IMR-90 (cell line): ENCODE measurements at regions not wholly inside any gene's neighbourhood (a gene's known extent, or its start where the extent isn't known, plus 50 kb on each side); places are given as distances from the start of the nearest gene placed in this dataset.

Source experiments
- ATAC-seq: fragments of 200-7000 bp; cut with Tn5 transposase; 2 replicates; pipeline ENCODE4 v1.9.1; 2020; ENCODE audit warnings: low read depth, mild to moderate bottlenecking, moderate library complexity
- BruUV-seq: library from RNA; stranded (reverse); fragments of 400-500 nt; replicated peaks from 2 replicates; lab custom pipeline; 2021; lab: Mats Ljungman, UMichigan
- CTCF ChIA-PET: fragments of 300-600 bp; formaldehyde crosslinking; extraction: SDS; loops from one replicate; lab custom pipeline; 2021; ENCODE audit warnings: antibody characterized with exemption; lab: Yijun Ruan, JAX
- POLR2A ChIA-PET: fragments of 300-600 bp; sonication (Branson Sonifier 250); formaldehyde crosslinking; loops from one replicate; lab custom pipeline; 2022; ENCODE audit warnings: antibody characterized with exemption; ENCODE audit not compliant: unreplicated experiment; lab: Charles Lee
- DNase-seq: peaks from one replicate; pipeline ENCODE4 v3.0.0; 2013
- H2AFZ ChIP-seq: replicated peaks from 2 replicates; pipeline ENCODE3; 2013; ENCODE audit warnings: low read length, mild to moderate bottlenecking; ENCODE audit not compliant: poor library complexity
- H2AK5ac ChIP-seq: 2 replicates; pipeline ENCODE4 v1.6.1; 2013; ENCODE audit warnings: low read depth, low read length, inconsistent platforms
- H2AK9ac ChIP-seq: replicated peaks from 2 replicates; pipeline ENCODE3; 2013; ENCODE audit warnings: mild to moderate bottlenecking, low read depth, low read length, moderate library complexity; ENCODE audit not compliant: poor library complexity
- H2BK120ac ChIP-seq: 2 replicates; pipeline ENCODE4 v1.6.1; 2013; ENCODE audit warnings: low read depth, low read length, inconsistent platforms
- H2BK15ac ChIP-seq: 3 replicates; pipeline ENCODE4 v1.6.1; 2013; ENCODE audit warnings: low read depth, low read length, inconsistent platforms
- H2BK20ac ChIP-seq: 2 replicates; pipeline ENCODE4 v1.6.1; 2013; ENCODE audit warnings: low read depth, mild to moderate bottlenecking, inconsistent platforms, low read length, moderate library complexity
- H2BK5ac ChIP-seq: 2 replicates; pipeline ENCODE4 v1.6.1; 2013; ENCODE audit warnings: mild to moderate bottlenecking, low read depth, low read length, inconsistent platforms; ENCODE audit not compliant: poor library complexity, severe bottlenecking
- H3K14ac ChIP-seq: replicated peaks from 2 replicates; pipeline ENCODE4 v1.6.1; 2013; ENCODE audit warnings: low read depth, low read length, inconsistent platforms
- H3K18ac ChIP-seq: 2 replicates; pipeline ENCODE4 v1.6.1; 2013; ENCODE audit warnings: low read depth, low read length, control low read depth
- H3K23ac ChIP-seq: 2 replicates; pipeline ENCODE4 v1.6.1; 2013; ENCODE audit warnings: low read depth, low read length, inconsistent platforms
- H3K27ac ChIP-seq: 2 replicates; pipeline ENCODE4 v1.5.1; 2013; ENCODE audit warnings: mild to moderate bottlenecking, control low read depth, low read length; ENCODE audit not compliant: insufficient read depth
- H3K27me3 ChIP-seq: 2 replicates; pipeline ENCODE4 v1.6.1; 2013; ENCODE audit warnings: low read length; ENCODE audit not compliant: control insufficient read depth, insufficient read depth
- H3K36me3 ChIP-seq: 2 replicates; pipeline ENCODE4 v1.6.1; 2013; ENCODE audit warnings: low read length, mixed read lengths; ENCODE audit not compliant: control insufficient read depth, insufficient read depth
- H3K4ac ChIP-seq: 2 replicates; pipeline ENCODE4 v1.6.1; 2013; ENCODE audit warnings: low read depth, low read length, inconsistent platforms
- H3K4me1 ChIP-seq: 2 replicates; pipeline ENCODE4 v1.6.1; 2013; ENCODE audit warnings: low read length, mixed read lengths; ENCODE audit not compliant: control insufficient read depth, insufficient read depth
- H3K4me2 ChIP-seq: 2 replicates; pipeline ENCODE4 v1.6.1; 2013; ENCODE audit warnings: low read depth, mild to moderate bottlenecking, control low read depth, low read length, moderate library complexity
- H3K4me3 ChIP-seq: 2 replicates; pipeline ENCODE4 v1.5.1; 2013; ENCODE audit warnings: low read depth, mild to moderate bottlenecking, control low read depth, low read length, moderate library complexity; ENCODE audit not compliant: insufficient read depth
- H3K56ac ChIP-seq: 2 replicates; pipeline ENCODE4 v1.6.1; 2013; ENCODE audit warnings: low read length, inconsistent platforms; ENCODE audit not compliant: insufficient read depth; ENCODE audit errors: extremely low read depth
- H3K79me1 ChIP-seq, 2 experiments: 2 replicates each; pipeline ENCODE4 v1.6.1; 2013; ENCODE audit warnings: low read length in 2 of 2, inconsistent platforms in 1 of 2, low read depth in 1 of 2
- H3K9ac ChIP-seq: 2 replicates; pipeline ENCODE4 v1.6.1; 2013; ENCODE audit warnings: low read depth, low read length, control low read depth
- H3K9me1 ChIP-seq: 2 replicates; pipeline ENCODE4 v1.6.1; 2013; ENCODE audit warnings: low read length, inconsistent platforms; ENCODE audit not compliant: insufficient read depth
- H3K9me3 ChIP-seq: 2 replicates; pipeline ENCODE4 v1.6.1; 2013; ENCODE audit warnings: low read length; ENCODE audit not compliant: control insufficient read depth, insufficient read depth
- H4K20me1 ChIP-seq: 2 replicates; pipeline ENCODE4 v1.6.1; 2013; ENCODE audit warnings: low read length, inconsistent platforms; ENCODE audit not compliant: insufficient read depth
- H4K5ac ChIP-seq: 2 replicates; pipeline ENCODE4 v1.6.1; 2013; ENCODE audit warnings: mild to moderate bottlenecking, low read depth, low read length, control low read depth
- H4K8ac ChIP-seq, 2 experiments: 2 replicates each; pipeline ENCODE4 v1.6.1; 2013; ENCODE audit warnings: low read depth in 2 of 2, low read length in 2 of 2, control low read depth in 1 of 2, inconsistent platforms in 1 of 2
- H4K91ac ChIP-seq: 2 replicates; pipeline ENCODE4 v1.6.1; 2013; ENCODE audit warnings: low read depth, low read length, inconsistent platforms; ENCODE audit not compliant: insufficient read depth
- BHLHE40 ChIP-seq: fragments of 150-350 bp; IDR thresholded peaks from 2 replicates; pipeline ENCODE4 v1.6.1; 2016; ENCODE audit warnings: mild to moderate bottlenecking, low read depth, low read length
- CEBPB ChIP-seq: IDR thresholded peaks from 2 replicates; pipeline ENCODE4 v1.6.1; 2012; ENCODE audit warnings: low read depth, low read length, improper control_type of control experiment
- CHD1 ChIP-seq: IDR thresholded peaks from 2 replicates; pipeline ENCODE4 v1.6.1; 2012; ENCODE audit warnings: low read depth, low read length, improper control_type of control experiment
- ELK1 ChIP-seq: fragments of 150-350 bp; IDR thresholded peaks from 2 replicates; pipeline ENCODE4 v1.6.1; 2016; ENCODE audit warnings: low read depth, mild to moderate bottlenecking, low read length, moderate library complexity, borderline replicate concordance
- FOS ChIP-seq: fragments of 150-350 bp; IDR thresholded peaks from 2 replicates; pipeline ENCODE4 v1.6.1; 2016; ENCODE audit warnings: low read depth, low read length
- MAFK ChIP-seq: IDR thresholded peaks from 2 replicates; pipeline ENCODE4 v1.6.1; 2012; ENCODE audit warnings: low read depth, low read length, improper control_type of control experiment
- MAZ ChIP-seq: IDR thresholded peaks from 2 replicates; pipeline ENCODE4 v1.6.1; 2012; ENCODE audit warnings: low read depth, mild to moderate bottlenecking, low read length, improper control_type of control experiment, moderate library complexity, borderline replicate concordance
- MXI1 ChIP-seq: IDR thresholded peaks from 2 replicates; pipeline ENCODE4 v1.6.1; 2012; ENCODE audit warnings: low read depth, mild to moderate bottlenecking, low read length, moderate library complexity, borderline replicate concordance
- NFE2L2 ChIP-seq: fragments of 150-350 bp; IDR thresholded peaks from 2 replicates; pipeline ENCODE4 v1.6.1; 2016; ENCODE audit warnings: low read depth, mild to moderate bottlenecking, low read length
- POLR2A ChIP-seq: IDR thresholded peaks from 2 replicates; pipeline ENCODE4 v1.6.1; 2012; ENCODE audit warnings: mild to moderate bottlenecking, low read depth, low read length
- RAD21 ChIP-seq: IDR thresholded peaks from 2 replicates; pipeline ENCODE4 v1.6.1; 2012; ENCODE audit warnings: low read length, improper control_type of control experiment
- RCOR1 ChIP-seq: IDR thresholded peaks from 2 replicates; pipeline ENCODE4 v1.6.1; 2012; ENCODE audit warnings: mild to moderate bottlenecking, low read length, improper control_type of control experiment; ENCODE audit not compliant: insufficient replicate concordance
- RFX5 ChIP-seq: IDR thresholded peaks from 2 replicates; pipeline ENCODE4 v1.8.0; 2012; ENCODE audit warnings: low read depth, mild to moderate bottlenecking, low read length, moderate library complexity
- SMC3 ChIP-seq: fragments of 150-350 bp; IDR thresholded peaks from 2 replicates; pipeline ENCODE4 v1.6.1; 2016; ENCODE audit warnings: low read depth, mild to moderate bottlenecking, antibody characterized with exemption, low read length, moderate library complexity
- USF2 ChIP-seq: fragments of 150-350 bp; IDR thresholded peaks from 2 replicates; pipeline ENCODE4 v1.6.1; 2017; ENCODE audit warnings: mild to moderate bottlenecking, antibody characterized with exemption, low read length, low read depth
- WGBS, 2 experiments: methylation state at CpG; one replicate each; pipeline versions ENCODE4 v1.1.5 to v1.1.7; 2013; ENCODE audit warnings: missing lambda C conversion rate in 2 of 2; ENCODE audit not compliant: insufficient read length in 1 of 2; ENCODE audit errors: extremely low coverage in 2 of 2; 5-methylcytosine and 5-hydroxymethylcytosine counted together
- dilution Hi-C: fragments of 300-500 bp; cut with HindIII; formaldehyde crosslinking; loops from one replicate; pipeline ENCODE4 v1.14.3; 2018; ENCODE audit warnings: low sequenced_read_pairs; ENCODE audit not compliant: unreplicated experiment
- in situ Hi-C: fragments of 300-500 bp; cut with MboI; formaldehyde crosslinking; loops from 3 replicates; pipeline ENCODE4 v1.14.3; 2019; ENCODE audit warnings: low sequenced_read_pairs, inconsistent platforms, mixed read lengths
- intact Hi-C: fragments of 100-400 bp; cut with micrococcal nuclease; formaldehyde crosslinking; loops from 2 replicates; pipeline ENCODE4 v1.10.0; 2022
- TF ChIP-seq, protein P1 (sequence below): conservative IDR thresholded peaks from 2 replicates; pipeline ENCODE4 v1.5.1; 2012; ENCODE audit warnings: mild to moderate bottlenecking, low read depth, low read length, improper control_type of control experiment

GRCh38 chr3:78161736-78162135 lies 1121.8 kb downstream of the ROBO2 start:
- intact Hi-C loops: no loop called here

More at GRCh38 chr3:78161736-78162135, 1121.8 kb downstream of the ROBO2 start:
- Histone ChIP-seq H3K18ac (no peak overlapping the region), H2BK20ac (no peak overlapping the region), H3K9me3 (no peaks in the 10 kb centered on the region), H3K4ac (no peak overlapping the region), H3K36me3 (no peaks in the 10 kb centered on the region), H3K79me1 (no peaks in the 10 kb centered on the region), H3K56ac (no peak overlapping the region), H3K14ac (no peak overlapping the region), H4K91ac (no peak overlapping the region), H3K27me3 (no peaks in the 10 kb centered on the region), H3K4me1 (no peaks in the 10 kb centered on the region), H3K27ac (no peak overlapping the region), H4K8ac (no peak overlapping the region), H2AK9ac (no peak overlapping the region), H3K4me2 (no peak overlapping the region), H2BK5ac (no peak overlapping the region), H2AFZ (no peak overlapping the region), H3K9me1 (no peaks in the 10 kb centered on the region), H4K20me1 (no peaks in the 10 kb centered on the region), H4K5ac (no peak overlapping the region), H3K4me3 (no peak overlapping the region), H2BK15ac (no peak overlapping the region), H2BK120ac (no peak overlapping the region), H2AK5ac (no peak overlapping the region), H3K9ac (no peak overlapping the region), H3K23ac (no peak overlapping the region)
- no TSS peak for BruUV-seq
- dilution Hi-C loops: no loop called here
- DNase-seq: no peak
- CTCF ChIA-PET: no interaction called here
- POLR2A ChIA-PET: no interaction called here
- no peak for ATAC-seq
- TF ChIP-seq RCOR1 (no peak), CEBPB (no peak), MXI1 (no peak), CHD1 (no peak), RFX5 (no peak), RAD21 (no peak), MAZ (no peak), MAFK (no peak), ELK1 (no peak), POLR2A (no peak), USF2 (no peak), FOS (no peak), NFE2L2 (no peak), BHLHE40 (no peak), SMC3 (no peak)
- TF ChIP-seq, protein P1, sequence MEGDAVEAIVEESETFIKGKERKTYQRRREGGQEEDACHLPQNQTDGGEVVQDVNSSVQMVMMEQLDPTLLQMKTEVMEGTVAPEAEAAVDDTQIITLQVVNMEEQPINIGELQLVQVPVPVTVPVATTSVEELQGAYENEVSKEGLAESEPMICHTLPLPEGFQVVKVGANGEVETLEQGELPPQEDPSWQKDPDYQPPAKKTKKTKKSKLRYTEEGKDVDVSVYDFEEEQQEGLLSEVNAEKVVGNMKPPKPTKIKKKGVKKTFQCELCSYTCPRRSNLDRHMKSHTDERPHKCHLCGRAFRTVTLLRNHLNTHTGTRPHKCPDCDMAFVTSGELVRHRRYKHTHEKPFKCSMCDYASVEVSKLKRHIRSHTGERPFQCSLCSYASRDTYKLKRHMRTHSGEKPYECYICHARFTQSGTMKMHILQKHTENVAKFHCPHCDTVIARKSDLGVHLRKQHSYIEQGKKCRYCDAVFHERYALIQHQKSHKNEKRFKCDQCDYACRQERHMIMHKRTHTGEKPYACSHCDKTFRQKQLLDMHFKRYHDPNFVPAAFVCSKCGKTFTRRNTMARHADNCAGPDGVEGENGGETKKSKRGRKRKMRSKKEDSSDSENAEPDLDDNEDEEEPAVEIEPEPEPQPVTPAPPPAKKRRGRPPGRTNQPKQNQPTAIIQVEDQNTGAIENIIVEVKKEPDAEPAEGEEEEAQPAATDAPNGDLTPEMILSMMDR: no peak
- in situ Hi-C loops: no loop called here
- WGBS, 2 experiments: no CpG with 5 or more reads among the region's 4 CpGs
